OCI-LY3 (cell line): ENCODE measurements at regions not wholly inside any gene's neighbourhood (a gene's known extent, or its start where the extent isn't known, plus 50 kb on each side); places are given as distances from the start of the nearest gene placed in this dataset.

Experiments used
- H2AFZ ChIP-seq: fragments of 200-600, 300-600 bp; shearing (Covaris generic); 2 replicates; pipeline ENCODE4 v1.6.0; 2014; ENCODE audit warnings: antibody characterized with exemption, low read depth, low read length
- H3K27ac ChIP-seq: fragments of 200-600, 300-600 bp; sonication (generic); 2 replicates; pipeline ENCODE4 v1.5.1; 2014; ENCODE audit warnings: mild to moderate bottlenecking, low read length, moderate library complexity, mixed read lengths
- H3K27me3 ChIP-seq: fragments of 200-600, 300-600 bp; sonication (generic); 2 replicates; pipeline ENCODE4 v1.6.1; 2014; ENCODE audit warnings: low read depth, low read length, mixed read lengths
- H3K36me3 ChIP-seq: fragments of 200-600, 300-600 bp; sonication (generic); replicated peaks from 2 replicates; pipeline ENCODE3; 2014; ENCODE audit warnings: low read depth, low read length, mixed read lengths
- H3K4me1 ChIP-seq: fragments of 300-600, 200-600 bp; sonication (generic); 2 replicates; pipeline ENCODE4 v1.6.1; 2014; ENCODE audit warnings: low read length, mixed read lengths
- H3K4me2 ChIP-seq: fragments of 200-600, 300-600 bp; sonication (generic); 2 replicates; pipeline ENCODE4 v1.6.1; 2014; ENCODE audit warnings: low read length, mixed read lengths
- H3K4me3 ChIP-seq: fragments of 300-600, 200-600 bp; sonication (generic); 2 replicates; pipeline ENCODE4 v1.5.1; 2014; ENCODE audit warnings: antibody characterized with exemption, mild to moderate bottlenecking, low read length, moderate library complexity
- H3K79me2 ChIP-seq: fragments of 300-600, 200-600 bp; shearing (Covaris generic); 2 replicates; pipeline ENCODE4 v1.6.1; 2014; ENCODE audit warnings: mild to moderate bottlenecking, low read length, mixed read lengths
- H3K9ac ChIP-seq: fragments of 300-600, 200-600 bp; shearing (Covaris generic); 2 replicates; pipeline ENCODE4 v1.6.0; 2014; ENCODE audit warnings: mild to moderate bottlenecking, low read length, moderate library complexity
- H3K9me3 ChIP-seq: fragments of 200-600, 300-600 bp; shearing (Covaris generic); 2 replicates; pipeline ENCODE4 v1.6.1; 2014; ENCODE audit warnings: low read length, mixed read lengths; ENCODE audit not compliant: insufficient read depth
- H4K20me1 ChIP-seq: fragments of 200-600, 300-600 bp; sonication (generic); 2 replicates; pipeline ENCODE4 v1.6.1; 2016; ENCODE audit warnings: low read length, mixed read lengths; ENCODE audit not compliant: insufficient read depth
- CTCF ChIP-seq: fragments of 200-600, 300-600 bp; sonication (generic); IDR thresholded peaks from 2 replicates; pipeline ENCODE4 v1.5.1; 2014; ENCODE audit warnings: antibody characterized with exemption, low read length, low read depth
- EZH2phosphoT487 ChIP-seq: fragments of 200-600 bp; shearing (Covaris generic); IDR thresholded peaks from 2 replicates; pipeline ENCODE4 v1.6.1; 2018; ENCODE audit warnings: antibody characterized with exemption, mixed run types, low read depth

- Histone ChIP-seq H3K4me1 (peaks cover 8% of the 10 kb centered on the region; the same call in 1 of the 2 replicates), H4K20me1 (no peaks in the 10 kb centered on the region), H3K9me3 (no peaks in the 10 kb centered on the region; the same call in 1 of the 2 replicates), H3K27me3 (no peaks in the 10 kb centered on the region), H3K27ac (no peak overlapping the region), H2AFZ (peak overlapping the region; percentile 16; the same call in 1 of the 2 replicates), H3K4me2 (no peak overlapping the region), H3K4me3 (no peak overlapping the region), H3K9ac (no peak overlapping the region), H3K36me3 (no peaks in the 10 kb centered on the region), H3K79me2 (no peaks in the 10 kb centered on the region)
- TF ChIP-seq EZH2phosphoT487 (no peak), CTCF (no peak)
Measured at GRCh38 chr13:53340505-53341143, 312.0 kb downstream of the OLFM4 start.

- H3K36me3 ChIP-seq = no peaks in the 10 kb centered on the region
- 0 out of 2 replicates have a peak overlapping the region, but pooled peaks have one; percentile 16 for H2AFZ ChIP-seq
- H3K9ac ChIP-seq = no peak overlapping the region
- no peaks in the 10 kb centered on the region for H3K27me3 ChIP-seq
- no peak overlapping the region for H3K4me2 ChIP-seq
- H3K4me3 ChIP-seq = no peak overlapping the region
- H3K27ac ChIP-seq = no peak overlapping the region
- no peaks in the 10 kb centered on the region for H3K79me2 ChIP-seq
- TF ChIP-seq EZH2phosphoT487 (no peak), CTCF (no peak)
- H4K20me1 ChIP-seq = no peaks in the 10 kb centered on the region
- H3K9me3 ChIP-seq = no peaks in the 10 kb centered on the region; the same call in 1 of the 2 replicates
- H3K4me1 ChIP-seq = peaks cover 8% of the 10 kb centered on the region; the same call in 1 of the 2 replicates
Measured at GRCh38 chr13:53341144-53341510, 312.5 kb downstream of the OLFM4 start.

- Histone ChIP-seq H3K4me2 (no peak overlapping the region), H3K9me3 (no peaks in the 10 kb centered on the region; the same call in 1 of the 2 replicates), H2AFZ (no peak overlapping the region), H3K27me3 (no peaks in the 10 kb centered on the region), H4K20me1 (no peaks in the 10 kb centered on the region), H3K4me1 (peaks cover 8% of the 10 kb centered on the region; the same call in 1 of the 2 replicates), H3K79me2 (no peaks in the 10 kb centered on the region), H3K4me3 (no peak overlapping the region), H3K9ac (no peak overlapping the region), H3K36me3 (no peaks in the 10 kb centered on the region), H3K27ac (no peak overlapping the region)
- TF ChIP-seq EZH2phosphoT487 (no peak), CTCF (no peak)
Measured at GRCh38 chr13:53342623-53343360, 314.2 kb downstream of the OLFM4 start.

GRCh38 chr13:53343361-53343744 is 314.7 kb downstream of the OLFM4 start:
- no peak overlapping the region for H3K4me3 ChIP-seq
- no peaks in the 10 kb centered on the region; the same call in 1 of the 2 replicates for H3K9me3 ChIP-seq
- no peak overlapping the region for H3K4me2 ChIP-seq
- H3K79me2 ChIP-seq = no peaks in the 10 kb centered on the region
- TF ChIP-seq CTCF (no peak), EZH2phosphoT487 (no peak)
- no peak overlapping the region for H3K9ac ChIP-seq
- no peak overlapping the region for H3K27ac ChIP-seq
- no peaks in the 10 kb centered on the region for H4K20me1 ChIP-seq
- no peaks in the 10 kb centered on the region for H3K27me3 ChIP-seq
- H3K4me1 ChIP-seq = peaks cover 8% of the 10 kb centered on the region; the same call in 1 of the 2 replicates
- H3K36me3 ChIP-seq = no peaks in the 10 kb centered on the region
- H2AFZ ChIP-seq = no peak overlapping the region
